NCI-H1694 treated with DMSO at 0.1 percent for 48 hours (cell line): ENCODE measurements at regions not wholly inside any gene's neighbourhood (a gene's known extent, or its start where the extent isn't known, plus 50 kb on each side); places are given as distances from the start of the nearest gene placed in this dataset.

Experiments used
- DNase-seq: peaks from one replicate; lab custom pipeline; 2025; lab: John Stamatoyannopoulos, UW

DNA sequence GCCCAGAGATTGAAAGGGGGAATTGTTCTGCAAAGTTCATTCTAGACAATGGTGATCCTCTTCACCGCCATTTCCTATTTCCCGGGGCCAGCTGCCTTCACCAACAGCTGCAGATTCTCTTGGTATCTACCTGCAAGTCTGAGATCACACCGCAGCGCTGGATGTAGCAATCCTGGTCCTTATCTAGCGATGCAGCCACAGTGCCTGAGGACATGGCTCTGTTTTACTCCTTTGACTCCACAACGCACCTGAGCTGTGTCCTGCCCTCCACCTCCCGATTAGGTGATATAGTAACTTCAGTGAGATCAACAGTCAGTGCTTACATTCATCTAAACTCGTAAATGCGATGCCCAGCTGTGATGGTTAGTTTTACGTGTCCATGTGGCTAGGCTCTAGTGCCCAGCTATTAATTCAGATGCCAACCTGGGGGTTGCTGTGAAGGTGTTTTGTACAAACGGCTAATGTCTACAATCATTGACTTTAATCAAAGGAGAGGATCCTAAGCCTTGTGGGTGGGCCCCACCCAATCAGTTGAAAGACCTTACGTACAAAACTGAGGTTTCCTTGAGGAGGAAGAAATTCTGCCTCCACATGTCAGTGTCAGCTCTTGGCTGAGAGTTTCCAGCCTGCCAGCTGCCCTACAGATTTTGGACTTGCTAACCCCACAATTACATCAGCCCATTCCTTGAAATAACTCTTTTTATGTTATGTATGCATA, 189.8 kb downstream of the SH3BP4 start:
- no peak for DNase-seq

DNA sequence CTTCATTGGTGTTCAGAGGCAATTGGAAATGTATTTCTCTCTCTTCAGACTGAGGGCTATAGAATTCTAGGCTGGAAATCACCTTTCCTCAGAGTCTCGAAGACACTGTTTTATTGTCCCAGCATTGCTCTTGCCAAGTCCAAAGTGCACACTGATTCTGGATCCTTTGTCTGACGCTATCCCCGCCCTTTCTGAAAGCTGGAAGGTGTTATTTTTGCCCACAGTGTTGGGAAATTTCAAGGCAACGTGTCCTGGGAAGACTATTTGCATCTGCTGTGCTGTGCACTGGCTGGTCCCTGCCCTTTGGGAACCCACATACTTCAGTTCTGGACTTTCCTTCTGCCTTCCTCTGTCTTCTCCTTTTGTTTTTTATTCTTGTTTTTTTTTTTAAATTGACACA, 190.8 kb downstream of the SH3BP4 start:
- DNase-seq, result no peak

DNA sequence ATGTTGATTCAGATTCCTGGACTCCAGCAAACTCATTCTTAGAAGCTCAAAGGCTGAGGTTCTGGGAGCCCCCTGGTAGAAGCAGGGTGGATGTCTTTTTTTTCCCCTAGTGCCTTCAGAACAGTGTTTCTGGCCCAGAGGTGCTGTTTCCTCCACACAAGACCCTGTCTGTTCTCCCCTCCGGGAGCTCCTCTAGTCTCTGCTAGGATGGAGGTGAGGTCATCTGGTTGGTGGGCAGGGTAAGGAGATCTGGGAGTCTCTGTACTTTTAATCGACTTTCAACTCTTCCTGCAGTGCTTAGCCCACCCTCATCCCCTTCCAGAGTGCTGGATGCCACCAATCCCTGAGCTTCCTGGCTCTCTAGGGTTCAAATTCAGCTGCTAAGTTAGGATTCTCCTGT, 192.0 kb downstream of the SH3BP4 start:
- DNase-seq, result no peak

DNA sequence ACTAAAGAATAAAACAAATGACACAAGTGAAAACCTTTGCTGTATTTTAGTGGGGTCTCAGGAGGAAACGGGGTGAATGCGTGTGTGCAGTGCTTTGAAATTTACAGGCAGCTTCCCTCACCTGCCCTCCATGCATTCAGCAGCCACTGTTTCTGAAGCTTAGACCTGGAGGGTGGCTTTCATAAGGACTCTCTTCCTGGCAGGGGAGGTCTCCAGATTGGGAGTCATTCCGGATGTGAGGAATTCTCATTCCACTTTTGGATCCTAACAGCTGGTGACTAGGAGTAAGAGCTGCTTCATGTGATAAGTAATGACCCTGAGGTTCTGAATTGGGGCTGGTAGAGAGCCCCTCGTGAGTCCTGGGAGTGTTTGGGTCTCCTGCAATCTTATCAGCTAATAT, 192.5 kb downstream of the SH3BP4 start:
- DNase-seq, result no peak

DNA sequence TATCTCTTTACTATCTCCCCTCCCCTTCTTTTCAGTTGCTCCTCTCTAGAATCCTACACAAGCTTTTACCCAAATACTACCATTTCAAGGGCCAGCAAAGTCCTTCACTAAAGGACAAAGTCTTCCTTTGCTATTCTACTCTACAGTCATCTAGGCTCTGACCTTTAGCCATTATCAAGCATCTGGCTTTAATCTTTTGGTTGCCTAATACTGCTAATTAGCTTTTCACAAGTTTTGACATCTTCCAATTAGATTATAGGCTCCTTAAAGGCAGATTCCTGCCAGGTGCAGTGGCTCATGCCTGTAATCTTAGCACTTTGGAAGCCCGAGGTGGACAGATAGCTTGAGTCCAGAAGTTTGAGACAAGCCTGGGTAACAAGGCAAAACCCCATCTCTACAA, 194.4 kb downstream of the SH3BP4 start:
- DNase-seq, result no peak

DNA sequence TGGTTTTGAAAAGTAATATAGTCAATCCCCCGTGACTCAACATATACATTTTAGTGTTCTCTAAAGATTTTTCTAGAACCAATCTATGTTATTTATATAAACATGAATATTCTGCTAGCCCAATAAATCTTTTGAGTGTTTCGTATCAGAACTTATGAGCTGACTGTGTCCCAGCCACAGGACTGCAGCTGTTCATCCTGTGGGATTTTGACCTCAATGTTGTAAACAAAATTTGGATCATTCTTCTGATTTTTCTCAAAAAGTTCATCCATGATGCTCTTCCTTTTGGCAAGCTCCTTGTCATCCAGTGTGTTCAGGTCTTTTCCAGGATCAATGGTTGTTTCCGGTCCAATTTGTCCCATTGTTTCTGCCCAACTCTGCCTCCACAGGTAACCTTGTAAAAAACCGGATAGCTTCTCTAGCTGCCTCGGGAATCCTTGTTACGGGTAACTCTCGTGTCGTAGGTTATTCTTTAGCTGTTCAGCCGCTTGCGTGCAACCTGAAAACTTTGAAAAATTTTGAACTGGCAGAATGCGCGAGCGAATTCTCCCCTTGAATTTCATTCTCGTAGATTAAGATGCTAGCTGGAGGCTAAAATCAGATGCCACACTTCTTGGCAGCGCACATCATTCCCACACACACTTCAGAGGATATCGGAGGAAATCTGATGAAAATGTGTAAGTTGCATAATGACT, 195.2 kb downstream of the SH3BP4 start:
- DNase-seq, result no peak

DNA sequence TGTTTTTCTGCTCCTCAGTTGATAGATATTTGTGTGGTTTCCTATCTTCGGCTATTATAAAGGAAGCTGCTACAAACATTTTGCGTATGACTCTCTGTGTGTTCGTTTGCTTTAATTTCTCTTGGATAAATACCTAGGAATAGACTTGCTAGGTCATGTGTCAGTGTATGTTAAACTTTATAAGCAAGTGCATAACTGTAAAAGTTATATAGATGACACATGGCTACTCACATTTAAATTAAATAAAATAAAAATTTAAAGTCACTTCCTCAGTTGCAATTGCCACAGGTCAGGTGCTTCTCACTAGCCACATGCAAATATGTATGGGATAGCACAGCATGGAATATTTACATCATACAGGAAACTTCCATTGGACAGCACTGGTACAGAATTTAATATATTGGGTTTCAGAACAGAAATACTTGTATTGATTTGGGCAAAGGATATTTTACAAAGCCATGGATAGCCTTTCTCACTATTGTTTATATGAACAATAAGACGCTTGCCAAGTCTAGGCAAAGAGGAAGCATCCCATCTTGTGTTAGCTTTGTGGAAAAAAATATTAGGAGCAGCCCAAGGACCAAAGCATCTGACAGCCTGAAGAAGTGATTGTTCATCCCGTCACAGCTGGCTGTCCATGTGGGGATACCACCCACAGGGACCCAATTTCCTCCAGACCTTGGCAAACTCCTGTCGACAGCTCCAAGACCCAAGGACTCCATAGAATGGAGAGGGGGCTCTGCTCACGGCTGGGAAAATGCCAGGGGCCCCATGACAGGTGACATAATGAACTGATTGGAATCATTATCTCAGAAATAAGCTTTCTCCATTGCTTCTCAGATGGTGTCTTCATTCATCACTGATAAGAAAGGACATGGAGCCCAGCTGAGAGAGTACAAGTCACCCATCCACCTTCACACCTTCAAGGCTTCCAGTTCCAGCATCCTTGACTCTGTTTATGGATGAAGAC, 196.7 kb downstream of the SH3BP4 start:
- DNase-seq, result no peak

DNA sequence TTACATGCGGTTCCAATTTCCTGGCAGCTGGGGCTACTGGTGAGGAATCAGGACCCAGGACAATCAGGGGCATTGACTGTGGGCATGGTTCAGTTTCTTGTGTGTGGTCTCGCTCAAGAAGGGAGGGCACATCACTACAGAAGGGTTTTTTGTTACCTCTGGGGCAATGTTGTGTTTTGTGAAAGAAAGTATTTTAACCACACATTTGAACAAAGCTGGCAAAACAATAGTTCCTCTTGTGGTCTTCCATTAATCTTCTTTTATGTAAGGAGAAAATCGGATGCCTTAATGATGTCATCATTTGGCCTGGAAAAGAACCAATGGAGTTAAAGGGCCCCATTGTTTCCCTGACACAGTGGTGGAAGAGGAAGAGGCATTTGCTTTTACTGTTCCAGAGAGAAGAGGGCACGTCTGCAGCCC, 197.4 kb downstream of the SH3BP4 start:
- no peak for DNase-seq

DNA sequence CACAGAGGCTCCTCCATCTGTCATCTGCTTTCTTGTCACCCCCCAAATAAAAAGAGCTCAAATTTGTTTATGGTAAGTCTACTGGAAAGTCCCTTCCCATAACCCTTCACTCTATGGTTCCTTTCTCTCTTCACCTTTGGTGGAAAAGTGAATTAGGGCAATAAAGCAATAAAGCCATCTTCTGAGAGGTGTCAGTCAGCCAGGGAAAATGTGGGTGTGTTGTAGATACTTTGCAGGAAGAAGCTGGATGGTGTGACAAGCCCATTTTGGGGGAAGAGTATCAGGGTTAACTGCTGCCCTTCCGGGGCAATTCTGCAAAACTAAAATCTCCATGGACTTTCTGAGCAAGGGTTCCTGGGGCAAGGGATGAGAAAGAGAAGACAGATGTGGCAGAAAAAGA, 197.9 kb downstream of the SH3BP4 start:
- DNase-seq, result no peak

DNA sequence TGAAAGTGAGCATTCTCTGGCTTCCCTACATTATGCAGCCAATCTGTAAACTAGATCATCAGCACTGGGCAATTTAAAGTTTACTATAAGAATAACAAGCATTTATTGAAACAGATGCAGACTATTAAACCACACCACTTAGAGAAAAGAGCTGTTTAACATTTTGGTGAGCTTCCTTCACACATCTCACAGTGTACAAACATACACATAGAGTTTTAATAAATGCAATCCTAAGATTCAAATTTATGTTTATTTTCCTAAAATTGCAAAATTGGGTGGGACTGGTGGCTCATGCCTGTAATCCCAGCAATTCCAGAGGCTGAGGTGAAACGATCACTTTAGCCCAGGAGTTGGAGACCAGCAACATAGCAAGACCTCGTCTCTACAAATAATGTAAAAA, 199.3 kb downstream of the SH3BP4 start:
- DNase-seq, result no peak

DNA sequence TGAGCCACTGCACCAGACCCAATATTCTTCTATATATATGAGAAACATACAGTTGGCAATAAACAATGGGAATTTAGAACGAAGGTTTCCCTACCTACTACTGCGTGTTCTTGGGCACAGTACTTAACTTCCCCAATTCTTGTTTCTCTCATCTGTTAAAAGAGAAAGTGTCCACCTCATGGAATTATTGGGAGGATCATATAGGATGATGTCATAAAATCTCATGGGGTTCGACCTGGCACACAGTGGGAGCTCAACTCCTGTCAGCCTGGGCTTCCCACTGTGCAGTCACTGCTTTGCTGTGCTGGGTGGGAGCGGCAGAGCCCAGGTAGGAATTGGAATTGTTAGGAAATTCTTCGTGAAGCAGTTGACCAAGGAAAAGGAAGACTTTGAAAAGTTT, 203.3 kb downstream of the SH3BP4 start:
- no peak for DNase-seq

DNA sequence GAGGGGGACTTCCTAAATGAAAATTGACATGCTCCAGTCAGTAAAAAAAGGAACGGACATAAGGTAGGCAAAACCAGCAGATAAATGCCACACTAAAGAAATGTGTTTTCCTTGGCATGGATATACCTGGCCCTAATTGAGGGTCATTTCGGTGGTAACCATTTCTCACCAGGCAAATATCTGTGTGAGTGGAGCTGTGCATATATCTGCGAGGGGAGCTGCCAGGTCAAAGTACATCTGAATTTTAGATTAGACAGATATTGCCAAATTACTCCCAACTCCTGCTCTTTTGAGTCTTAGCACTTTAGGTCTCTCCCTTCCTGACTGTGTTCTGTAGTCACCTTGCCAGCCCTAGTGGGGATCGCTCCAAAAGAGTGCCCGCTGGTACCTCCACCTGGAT, 204.2 kb downstream of the SH3BP4 start:
- no peak for DNase-seq

DNA sequence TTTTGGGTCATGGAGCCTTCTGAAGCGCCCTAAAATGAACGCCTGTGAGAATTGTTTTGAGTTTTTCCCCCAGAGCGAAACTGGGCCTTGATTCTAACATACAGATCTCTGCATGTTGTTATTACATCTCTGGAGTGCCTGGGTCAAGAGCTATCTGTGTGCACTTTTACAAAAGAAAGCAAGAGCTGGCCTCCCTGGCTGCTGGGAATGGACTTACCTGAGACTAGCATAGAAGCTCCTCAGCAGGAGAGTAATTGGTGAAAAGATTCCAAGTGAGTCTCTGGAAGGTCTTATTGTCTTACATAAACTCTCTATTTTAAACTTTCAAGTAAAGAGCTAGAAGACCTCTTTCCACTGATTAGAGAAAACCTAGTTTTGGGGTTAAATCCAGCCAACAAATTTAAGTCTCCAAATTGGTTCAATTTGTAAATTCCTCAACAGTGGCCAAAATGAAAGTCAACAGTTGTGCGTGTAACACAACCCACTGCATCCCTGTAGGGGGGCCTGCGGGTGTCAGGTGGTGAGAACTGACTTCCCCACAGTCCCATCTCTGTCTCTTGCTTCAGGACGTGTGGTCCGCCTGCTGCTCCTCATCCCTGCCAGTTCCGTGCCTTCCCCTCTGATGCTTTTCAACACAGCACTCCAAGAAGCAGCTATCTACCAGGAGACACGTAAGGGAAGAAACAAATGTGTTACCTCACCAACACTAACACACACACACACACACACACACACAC, 206.1 kb downstream of the SH3BP4 start:
- DNase-seq, result no peak

DNA sequence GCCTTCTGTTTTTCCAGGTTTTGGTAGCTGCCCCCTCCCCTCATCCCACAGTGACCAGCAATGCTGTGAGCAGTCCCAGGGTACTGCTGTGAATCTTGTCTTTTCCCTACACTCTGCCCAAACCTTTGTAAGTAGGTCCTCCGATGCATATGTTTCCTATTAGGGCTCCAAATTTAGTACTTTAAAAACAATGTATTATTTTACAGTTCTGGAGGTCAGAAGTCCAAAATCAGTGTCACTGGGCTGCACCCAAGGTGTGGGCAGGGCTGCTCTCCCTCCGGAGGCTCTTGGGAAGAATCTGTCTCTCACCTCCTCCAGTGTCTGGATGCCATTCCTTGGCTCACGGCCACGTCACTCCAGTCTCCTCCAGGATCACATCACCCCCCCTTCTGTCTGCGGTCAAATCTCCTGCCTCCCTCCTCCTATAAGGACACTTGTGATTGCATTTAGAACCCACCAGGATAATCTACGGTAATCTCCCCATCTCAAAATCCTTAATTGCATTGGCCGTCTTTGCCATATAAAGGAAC, 208.5 kb downstream of the SH3BP4 start:
- no peak for DNase-seq

DNA sequence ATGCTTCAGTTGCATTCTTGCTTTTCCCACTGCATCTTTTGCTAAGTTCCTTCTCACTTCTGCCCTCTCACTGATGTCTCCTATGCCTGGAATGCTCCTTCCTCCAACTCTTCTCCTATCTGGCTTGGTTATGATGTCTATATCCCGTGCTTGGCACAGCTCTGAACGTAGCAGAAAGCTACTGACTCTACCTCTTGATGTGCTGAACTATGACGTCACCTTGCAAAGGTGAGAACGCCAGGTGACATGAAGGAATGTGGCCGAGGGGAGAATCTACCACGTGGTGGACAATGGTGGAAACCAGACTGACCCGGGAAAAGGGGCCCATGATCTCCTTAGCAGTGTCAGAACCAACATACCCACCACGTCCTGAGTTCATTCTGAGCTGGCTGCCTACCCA, 209.7 kb downstream of the SH3BP4 start:
- no peak for DNase-seq

DNA sequence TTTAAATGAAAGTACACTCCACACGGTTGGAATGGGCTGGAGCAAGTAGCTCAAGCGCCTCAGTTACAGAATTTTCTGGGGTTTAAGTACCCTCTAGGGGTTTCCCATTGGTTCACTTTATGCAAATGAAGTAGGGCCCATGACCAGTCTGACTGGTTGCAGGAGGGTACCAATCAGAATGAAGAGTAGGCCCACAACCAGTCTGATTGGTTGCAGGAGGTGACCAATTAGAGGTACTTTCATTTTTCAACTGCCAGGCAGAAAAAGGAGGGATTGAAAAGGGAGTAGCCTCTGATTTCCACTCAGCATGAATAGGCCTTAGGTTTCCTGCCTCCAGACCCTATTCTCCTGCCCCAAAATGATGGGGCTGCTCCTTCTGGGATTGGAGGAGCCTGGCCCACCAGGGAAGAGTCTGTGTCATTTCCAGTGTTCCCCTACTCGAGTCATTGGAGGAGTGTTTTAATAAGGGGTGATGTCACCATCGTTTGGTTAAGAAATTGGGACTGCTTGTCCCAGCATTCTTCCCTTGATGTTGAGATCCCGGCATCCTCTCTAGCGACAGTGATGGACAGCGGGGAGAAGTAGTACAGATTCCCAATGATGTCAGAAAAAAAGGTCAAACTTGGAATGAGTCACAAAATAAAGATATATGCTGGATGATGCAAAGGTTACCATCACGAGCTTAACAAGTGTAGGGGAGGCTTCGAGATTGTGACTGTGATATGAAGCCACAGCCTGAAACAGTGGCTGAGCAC, 210.4 kb downstream of the SH3BP4 start:
- DNase-seq, result no peak

DNA sequence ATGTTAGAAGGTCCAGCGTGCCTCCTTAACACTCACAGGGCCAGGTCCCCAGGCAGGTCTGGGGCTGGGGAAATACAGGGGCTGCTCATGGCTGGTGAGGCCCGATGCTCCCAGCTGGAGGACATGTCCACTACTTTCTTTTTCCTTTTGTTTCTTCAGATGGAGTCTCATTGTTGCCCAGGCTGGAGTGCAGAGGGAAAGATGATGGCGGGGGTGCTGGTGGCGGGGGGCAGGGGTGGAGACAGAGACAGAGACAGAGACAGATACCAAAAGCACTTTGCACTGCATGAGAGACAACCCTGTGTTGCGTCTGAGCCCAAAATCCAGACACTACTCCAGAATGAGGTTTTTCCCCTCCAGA, 211.0 kb downstream of the SH3BP4 start:
- DNase-seq, result no peak

DNA sequence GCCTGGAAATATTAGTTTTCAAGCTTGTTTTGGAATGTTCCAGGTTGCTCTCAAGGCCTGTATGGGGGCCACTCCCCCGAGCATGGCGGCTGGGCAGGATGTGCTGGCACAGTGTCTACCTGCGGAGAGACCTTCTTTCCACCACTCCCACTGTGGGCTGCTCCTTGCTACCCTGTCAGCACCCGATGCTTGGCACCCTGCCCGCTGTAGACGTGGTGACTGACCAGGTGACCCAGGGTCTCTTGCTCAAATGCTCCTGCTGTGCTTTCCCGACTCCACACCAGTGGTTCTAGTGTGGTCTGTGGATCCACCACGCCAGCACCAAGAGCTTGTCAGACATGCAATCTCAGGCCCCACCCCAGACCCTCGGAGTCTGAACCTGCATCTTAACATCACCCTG, 213.3 kb downstream of the SH3BP4 start:
- no peak for DNase-seq

DNA sequence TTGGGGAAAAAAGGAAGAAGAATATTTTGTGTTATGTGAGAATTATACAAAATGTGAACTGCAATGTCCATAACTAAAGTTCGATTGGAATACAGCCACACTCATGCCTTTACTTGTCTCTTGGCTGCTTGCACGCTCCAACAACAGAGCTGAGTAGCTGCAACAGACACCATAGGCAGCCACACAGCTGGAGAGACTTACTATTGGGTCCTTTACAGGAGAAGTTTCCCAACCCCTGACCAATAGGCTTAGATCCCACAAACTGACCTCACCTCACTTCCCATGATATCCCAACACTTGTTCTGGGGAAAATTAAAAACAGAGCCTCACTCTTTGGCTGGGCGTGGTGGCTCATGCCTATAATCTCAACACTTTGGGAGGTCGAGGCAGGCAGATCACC, 213.8 kb downstream of the SH3BP4 start:
- no peak for DNase-seq

DNA sequence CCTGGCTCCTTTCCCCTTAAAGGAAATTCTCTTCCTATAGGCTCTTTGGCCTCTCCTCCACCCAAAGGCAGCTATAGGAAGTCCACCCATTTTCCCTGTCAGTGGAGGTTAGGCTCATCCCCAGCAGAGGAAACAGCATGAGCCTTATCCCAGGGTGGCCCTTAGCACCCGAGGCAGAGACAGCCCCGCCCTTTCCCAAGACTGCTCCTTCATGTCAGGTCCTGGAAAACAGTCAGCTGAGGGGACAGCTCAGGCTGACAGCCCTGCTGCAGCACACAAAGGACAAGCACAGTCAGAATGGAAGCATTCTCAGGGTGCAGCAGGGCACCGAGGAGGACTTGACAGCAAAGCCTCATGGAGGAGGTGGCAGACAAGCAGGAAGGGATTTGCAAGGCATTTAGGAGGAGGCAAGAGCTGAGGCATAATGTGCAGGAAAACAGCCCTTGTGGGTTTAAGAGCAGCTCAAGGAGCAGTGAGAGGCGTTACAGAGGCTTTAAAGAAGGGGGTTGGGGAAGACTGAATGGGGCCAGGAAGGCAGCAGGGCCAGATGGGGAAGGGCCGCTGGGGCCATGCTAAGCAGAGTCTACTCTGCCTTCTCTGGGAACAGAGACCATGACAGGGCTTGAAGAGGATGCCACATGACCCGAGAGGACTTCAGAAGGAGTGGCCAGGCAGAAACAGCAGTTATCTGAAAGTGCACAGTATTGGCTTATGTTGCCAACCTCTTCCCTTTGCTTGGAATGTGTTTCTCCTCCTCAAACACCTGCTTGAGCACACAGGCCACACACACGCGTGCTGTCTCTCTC, 216.6 kb downstream of the SH3BP4 start:
- no peak for DNase-seq
